ENCODE measurements at regions not wholly inside any gene's neighbourhood (a gene's known extent, or its start where the extent isn't known, plus 50 kb on each side); places are given as distances from the start of the nearest gene placed in this dataset.

DNA sequence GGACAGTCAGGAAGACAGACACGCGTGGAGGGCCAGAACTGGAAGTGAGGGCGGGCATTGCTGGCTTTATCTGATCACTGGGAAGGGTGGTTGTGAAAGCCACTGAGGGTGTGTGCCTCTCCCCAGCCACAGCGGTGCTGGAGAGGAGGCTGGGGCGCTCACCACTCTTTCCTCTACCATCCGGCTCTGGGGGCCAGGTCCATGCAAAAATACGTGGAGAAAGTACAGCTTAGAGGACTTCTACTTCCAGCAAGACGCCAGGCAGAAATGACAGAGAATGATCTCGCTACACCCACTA, 148.8 kb upstream of the RPS6KA2 start:
- Histone ChIP-seq H3K4me3 (ENCODE audit: low read length) (no peak overlapping the region), H3K27me3 (ENCODE audit: control insufficient read depth, insufficient read depth, low read length) (peaks cover 7% of the 10 kb centered on the region), H3K36me3 (ENCODE audit: control insufficient read depth, insufficient read depth, low read length) (no peaks in the 10 kb centered on the region), H3K9me3 (ENCODE audit: control insufficient read depth, low read depth, low read length) (no peaks in the 10 kb centered on the region), H3K27ac (ENCODE audit: low read length) (no peak overlapping the region), H3K4me1 (ENCODE audit: control insufficient read depth, insufficient read depth, low read length) (no peaks in the 10 kb centered on the region)
- 89% methylated on average over 2 of the region's 9 CpGs for WGBS (ENCODE audit: insufficient coverage, low lambda C conversion rate)
- DNase-seq, result no peak

DNA sequence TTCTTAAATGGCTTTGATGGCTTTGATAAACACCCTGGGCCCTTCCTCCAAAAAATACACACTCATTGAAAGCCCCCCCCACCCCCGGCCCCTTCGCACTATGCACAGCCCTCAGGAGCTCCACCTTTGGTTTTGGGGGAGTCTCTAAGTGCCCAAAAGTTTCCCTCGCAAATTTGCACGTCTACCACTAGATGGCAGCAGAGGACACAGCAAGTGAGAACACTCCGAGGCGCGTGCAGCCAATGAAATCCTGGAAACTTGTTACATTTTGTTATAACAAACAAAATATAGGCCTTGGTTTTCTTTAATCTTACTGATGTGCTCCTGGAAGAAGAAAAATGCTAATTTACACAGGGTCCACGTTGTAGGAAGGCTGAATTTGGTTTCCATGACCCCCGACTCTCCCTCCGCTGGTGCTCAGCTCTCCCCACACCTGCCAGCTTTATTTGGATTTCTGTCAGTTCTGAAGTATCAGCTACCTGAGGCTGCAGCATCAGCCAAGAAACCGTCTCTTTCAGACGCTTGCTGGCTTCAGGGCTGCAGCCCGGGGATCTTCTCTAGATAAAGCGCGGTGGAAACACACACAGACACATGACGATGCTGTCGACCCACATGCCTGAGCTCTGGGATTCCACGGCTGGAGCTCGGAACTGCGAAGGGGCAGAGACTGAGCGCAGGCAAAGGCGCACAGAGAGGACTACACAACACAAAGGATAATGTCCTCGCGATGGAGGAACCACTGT, 148.3 kb upstream of the RPS6KA2 start:
- Histone ChIP-seq H3K9me3 (ENCODE audit: control insufficient read depth, low read depth, low read length) (no peaks in the 10 kb centered on the region), H3K27me3 (ENCODE audit: control insufficient read depth, insufficient read depth, low read length) (peaks cover 7% of the 10 kb centered on the region), H3K36me3 (ENCODE audit: control insufficient read depth, insufficient read depth, low read length) (no peaks in the 10 kb centered on the region), H3K27ac (ENCODE audit: low read length) (no peak overlapping the region), H3K4me3 (ENCODE audit: low read length) (no peak overlapping the region), H3K4me1 (ENCODE audit: control insufficient read depth, insufficient read depth, low read length) (no peaks in the 10 kb centered on the region)
- peak; percentile 36 to 37 for DNase-seq
- no CpG with 5 or more reads among the region's 24 CpGs for WGBS (ENCODE audit: insufficient coverage, low lambda C conversion rate)

DNA sequence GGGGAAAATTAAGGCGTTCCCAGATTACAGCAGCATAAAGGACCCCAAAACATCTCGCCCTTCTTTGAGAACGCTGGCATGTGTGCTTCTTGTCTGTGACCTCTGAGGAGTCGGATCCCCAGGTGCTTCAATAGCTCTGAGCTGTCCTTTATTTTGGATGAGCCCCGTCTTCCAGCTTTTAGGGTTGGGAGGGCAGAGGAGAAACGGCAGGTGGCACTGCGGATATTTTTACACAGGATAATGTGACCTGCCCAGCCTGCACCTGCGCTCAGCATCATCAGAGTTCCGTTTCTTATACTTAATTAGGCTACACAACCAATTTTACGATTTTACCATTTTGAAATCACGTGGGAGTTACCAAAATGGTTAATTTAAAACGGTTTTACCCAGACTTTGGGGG, 147.7 kb upstream of the RPS6KA2 start:
- H3K27me3 ChIP-seq (ENCODE audit: control insufficient read depth, insufficient read depth, low read length), result peaks cover 7% of the 10 kb centered on the region
- no peaks in the 10 kb centered on the region for H3K36me3 ChIP-seq (ENCODE audit: control insufficient read depth, insufficient read depth, low read length)
- 45% methylated on average over 4 of the region's 12 CpGs for WGBS (ENCODE audit: insufficient coverage, low lambda C conversion rate)
- H3K4me1 ChIP-seq (ENCODE audit: control insufficient read depth, insufficient read depth, low read length), result no peaks in the 10 kb centered on the region
- H3K27ac ChIP-seq (ENCODE audit: low read length), result no peak overlapping the region
- no peak for DNase-seq
- H3K9me3 ChIP-seq (ENCODE audit: control insufficient read depth, low read depth, low read length), result no peaks in the 10 kb centered on the region
- no peak overlapping the region for H3K4me3 ChIP-seq (ENCODE audit: low read length)

DNA sequence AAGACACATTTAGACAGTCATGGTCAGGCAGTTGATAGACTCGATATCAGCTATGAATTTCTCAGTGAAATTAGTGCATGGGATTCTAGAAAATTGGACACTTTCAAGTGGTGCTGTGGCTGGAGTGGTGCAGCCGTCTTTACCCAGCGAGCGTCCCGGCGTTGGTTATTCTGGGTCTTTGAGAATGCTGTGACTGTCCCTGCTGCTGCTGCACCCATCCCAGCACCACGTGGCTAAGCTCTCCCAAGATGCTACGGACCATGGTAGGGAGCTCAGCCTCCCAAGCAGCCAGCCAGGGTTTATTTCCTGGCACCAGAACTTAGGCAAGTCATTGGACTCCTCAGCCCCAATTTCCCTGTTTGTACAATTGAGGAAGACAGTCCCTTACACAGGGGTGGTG, 147.2 kb upstream of the RPS6KA2 start:
- no peak for DNase-seq
- no peaks in the 10 kb centered on the region for H3K4me1 ChIP-seq (ENCODE audit: control insufficient read depth, insufficient read depth, low read length)
- no peak overlapping the region for H3K4me3 ChIP-seq (ENCODE audit: low read length)
- 100% methylated on average over 1 of the region's 8 CpGs for WGBS (ENCODE audit: insufficient coverage, low lambda C conversion rate)
- no peaks in the 10 kb centered on the region for H3K9me3 ChIP-seq (ENCODE audit: control insufficient read depth, low read depth, low read length)
- no peak overlapping the region for H3K27ac ChIP-seq (ENCODE audit: low read length)
- H3K36me3 ChIP-seq (ENCODE audit: control insufficient read depth, insufficient read depth, low read length), result no peaks in the 10 kb centered on the region
- peaks cover 7% of the 10 kb centered on the region for H3K27me3 ChIP-seq (ENCODE audit: control insufficient read depth, insufficient read depth, low read length)

DNA sequence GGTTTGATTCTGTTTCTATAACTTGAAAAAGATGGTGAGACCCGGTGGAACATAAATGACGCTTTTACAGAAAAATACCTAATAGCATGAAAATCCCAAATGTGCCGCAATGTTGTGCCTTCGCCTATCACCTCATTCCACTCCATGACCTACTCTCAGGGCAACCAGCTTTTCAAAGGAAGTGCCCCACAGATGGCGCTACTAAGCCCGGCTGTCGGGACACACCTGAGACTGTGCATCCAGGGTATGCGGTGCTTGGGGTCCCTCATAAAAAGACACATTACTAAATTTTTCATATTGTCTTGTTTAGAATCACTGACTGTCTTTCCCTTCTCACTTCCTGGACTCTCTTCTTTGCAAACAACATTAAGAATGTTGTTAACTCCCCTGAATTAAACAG, 145.5 kb upstream of the RPS6KA2 start:
- Histone ChIP-seq H3K4me1 (ENCODE audit: control insufficient read depth, insufficient read depth, low read length) (no peaks in the 10 kb centered on the region), H3K27ac (ENCODE audit: low read length) (no peak overlapping the region), H3K36me3 (ENCODE audit: control insufficient read depth, insufficient read depth, low read length) (no peaks in the 10 kb centered on the region), H3K27me3 (ENCODE audit: control insufficient read depth, insufficient read depth, low read length) (peaks cover 5% of the 10 kb centered on the region), H3K4me3 (ENCODE audit: low read length) (no peak overlapping the region), H3K9me3 (ENCODE audit: control insufficient read depth, low read depth, low read length) (no peaks in the 10 kb centered on the region)
- 90% methylated on average over 2 of the region's 8 CpGs for WGBS (ENCODE audit: insufficient coverage, low lambda C conversion rate)
- no peak for DNase-seq

DNA sequence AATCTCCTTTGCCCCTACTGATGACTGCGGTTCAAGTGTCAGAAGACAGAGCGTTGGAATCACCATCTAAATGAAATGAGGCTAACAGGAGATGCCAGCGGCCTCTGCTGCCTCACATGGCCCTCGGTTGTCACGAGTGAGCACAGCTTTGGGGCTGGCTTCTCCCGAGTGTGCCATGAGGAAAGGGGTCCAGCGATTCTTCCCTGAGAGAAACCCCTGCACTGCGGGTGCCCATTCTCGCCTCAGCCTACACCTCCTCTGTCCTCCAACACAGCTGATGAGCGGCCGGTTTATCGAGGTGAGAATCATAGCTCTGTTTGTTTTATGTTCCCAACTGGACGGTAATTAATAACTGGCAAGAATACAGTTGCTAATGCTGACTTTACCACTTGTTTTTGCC, 144.7 kb upstream of the RPS6KA2 start:
- no peak overlapping the region for H3K27ac ChIP-seq (ENCODE audit: low read length)
- WGBS (ENCODE audit: insufficient coverage, low lambda C conversion rate), result no CpG with 5 or more reads among the region's 13 CpGs
- peaks cover 5% of the 10 kb centered on the region for H3K27me3 ChIP-seq (ENCODE audit: control insufficient read depth, insufficient read depth, low read length)
- H3K4me3 ChIP-seq (ENCODE audit: low read length), result no peak overlapping the region
- no peaks in the 10 kb centered on the region for H3K4me1 ChIP-seq (ENCODE audit: control insufficient read depth, insufficient read depth, low read length)
- H3K9me3 ChIP-seq (ENCODE audit: control insufficient read depth, low read depth, low read length), result no peaks in the 10 kb centered on the region
- DNase-seq, result no peak
- H3K36me3 ChIP-seq (ENCODE audit: control insufficient read depth, insufficient read depth, low read length), result no peaks in the 10 kb centered on the region

DNA sequence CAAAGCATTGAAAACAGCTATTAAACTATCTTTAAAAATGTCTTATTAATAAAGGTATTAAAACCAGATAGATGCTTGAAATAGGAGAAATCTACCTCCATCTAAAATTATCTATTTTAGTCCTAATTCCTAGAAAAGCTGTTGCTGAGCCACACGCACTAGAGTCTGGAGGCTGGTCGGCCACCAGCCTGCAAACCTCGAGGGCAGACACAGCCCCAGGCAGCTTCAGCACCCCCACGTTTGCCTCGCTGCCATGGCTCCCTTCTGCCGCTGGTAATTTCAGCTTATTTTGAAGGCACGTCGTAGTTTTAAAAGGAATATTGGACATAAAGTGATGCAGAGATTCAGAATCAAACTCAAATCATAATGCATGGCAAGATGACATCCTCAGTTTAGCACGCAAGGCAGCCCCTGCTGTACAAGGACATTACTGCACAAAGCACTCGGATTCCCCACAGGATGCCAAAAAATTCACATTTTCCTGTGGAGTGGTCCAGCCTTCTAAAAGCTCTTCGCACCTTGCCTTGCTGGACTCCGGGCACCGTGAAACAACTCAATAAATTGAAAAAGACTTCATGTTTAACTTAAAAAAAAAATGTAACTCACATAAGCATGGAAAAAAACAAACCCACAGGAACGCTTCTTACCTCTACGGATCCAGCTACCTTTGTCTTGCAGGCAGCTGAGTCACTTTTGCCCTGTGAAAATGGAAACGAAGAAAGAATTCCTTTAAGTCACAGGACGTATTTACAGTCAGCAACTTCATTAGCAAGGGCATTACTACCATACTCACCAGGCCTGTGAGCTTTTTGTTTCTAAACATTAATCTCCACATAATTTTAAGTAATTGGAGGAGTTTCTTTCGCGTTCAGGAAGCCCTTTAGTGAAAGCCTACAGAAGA, 143.4 kb upstream of the RPS6KA2 start:
- H3K36me3 ChIP-seq (ENCODE audit: control insufficient read depth, insufficient read depth, low read length), result no peaks in the 10 kb centered on the region
- no peak overlapping the region for H3K4me3 ChIP-seq (ENCODE audit: low read length)
- 83% methylated on average over 1 of the region's 19 CpGs for WGBS (ENCODE audit: insufficient coverage, low lambda C conversion rate)
- H3K9me3 ChIP-seq (ENCODE audit: control insufficient read depth, low read depth, low read length), result no peaks in the 10 kb centered on the region
- H3K4me1 ChIP-seq (ENCODE audit: control insufficient read depth, insufficient read depth, low read length), result no peaks in the 10 kb centered on the region
- no peak overlapping the region for H3K27ac ChIP-seq (ENCODE audit: low read length)
- no peak for DNase-seq
- H3K27me3 ChIP-seq (ENCODE audit: control insufficient read depth, insufficient read depth, low read length), result peaks cover 5% of the 10 kb centered on the region

DNA sequence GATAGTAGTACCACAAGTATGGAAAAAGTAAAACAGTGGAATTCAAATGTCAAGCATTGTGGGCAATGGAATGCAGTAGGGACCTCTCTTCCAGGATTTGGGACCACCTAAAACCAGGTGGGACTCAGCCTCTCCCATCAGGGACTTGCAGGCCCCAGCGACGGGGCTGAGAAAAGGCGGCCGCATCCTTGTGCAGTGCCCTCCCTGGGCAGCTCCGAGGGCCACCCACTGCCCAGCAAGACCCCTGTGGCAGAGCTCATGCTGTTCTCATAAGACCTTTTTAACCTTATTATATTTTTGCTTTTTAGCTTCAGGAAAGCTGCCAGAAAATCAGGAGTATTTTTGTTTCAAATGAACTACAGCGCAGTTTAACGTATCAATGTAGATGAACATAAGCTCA, 142.6 kb upstream of the RPS6KA2 start:
- Histone ChIP-seq H3K36me3 (ENCODE audit: control insufficient read depth, insufficient read depth, low read length) (no peaks in the 10 kb centered on the region), H3K4me3 (ENCODE audit: low read length) (no peak overlapping the region), H3K27me3 (ENCODE audit: control insufficient read depth, insufficient read depth, low read length) (peaks cover 5% of the 10 kb centered on the region), H3K27ac (ENCODE audit: low read length) (no peak overlapping the region), H3K4me1 (ENCODE audit: control insufficient read depth, insufficient read depth, low read length) (no peaks in the 10 kb centered on the region), H3K9me3 (ENCODE audit: control insufficient read depth, low read depth, low read length) (no peaks in the 10 kb centered on the region)
- WGBS (ENCODE audit: insufficient coverage, low lambda C conversion rate), result 100% methylated on average over 1 of the region's 7 CpGs
- DNase-seq, result no peak

DNA sequence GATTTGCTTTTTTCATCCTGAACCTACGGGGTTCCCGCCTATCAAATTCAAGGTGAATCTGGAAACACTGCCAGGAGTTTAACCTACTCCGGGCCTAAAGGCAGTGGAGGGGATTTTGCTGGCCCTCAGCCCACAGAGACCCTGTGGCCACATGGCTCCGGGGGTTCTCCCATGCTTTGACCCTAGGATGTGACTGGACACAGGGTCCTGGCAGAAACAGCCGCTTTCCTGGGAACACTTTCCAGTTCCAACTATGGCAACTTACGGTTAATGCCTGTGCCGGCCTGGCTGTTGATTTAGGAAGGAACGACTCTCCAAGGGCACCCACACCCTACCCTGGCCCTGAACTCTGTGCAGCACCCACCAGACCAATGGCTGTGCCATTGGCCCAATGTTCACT, 141.7 kb upstream of the RPS6KA2 start:
- no peak for DNase-seq
- Histone ChIP-seq H3K27ac (ENCODE audit: low read length) (no peak overlapping the region), H3K4me1 (ENCODE audit: control insufficient read depth, insufficient read depth, low read length) (no peaks in the 10 kb centered on the region), H3K27me3 (ENCODE audit: control insufficient read depth, insufficient read depth, low read length) (peaks cover 3% of the 10 kb centered on the region), H3K9me3 (ENCODE audit: control insufficient read depth, low read depth, low read length) (no peaks in the 10 kb centered on the region), H3K4me3 (ENCODE audit: low read length) (no peak overlapping the region), H3K36me3 (ENCODE audit: control insufficient read depth, insufficient read depth, low read length) (no peaks in the 10 kb centered on the region)
- no CpG with 5 or more reads among the region's 8 CpGs for WGBS (ENCODE audit: insufficient coverage, low lambda C conversion rate)

DNA sequence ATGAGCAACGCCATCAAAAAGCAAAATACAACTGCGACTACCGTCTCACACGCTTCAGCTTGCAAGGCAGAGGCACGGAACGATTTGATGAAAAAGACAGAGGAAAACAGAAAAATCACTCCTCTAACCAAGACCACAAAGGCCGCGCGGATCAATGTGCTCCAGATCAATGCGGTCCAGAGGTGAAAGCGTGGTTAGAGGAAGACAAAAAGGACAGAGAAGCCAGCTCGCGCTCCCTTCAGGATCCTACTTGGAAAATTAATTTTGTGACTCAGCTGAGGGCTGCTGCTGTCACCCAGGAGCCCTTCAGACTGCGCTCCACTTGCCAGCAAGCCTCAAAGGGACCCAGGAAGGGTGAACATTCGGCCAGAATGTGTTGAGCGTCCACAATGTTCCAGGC, 140.2 kb upstream of the RPS6KA2 start:
- no peaks in the 10 kb centered on the region for H3K4me1 ChIP-seq (ENCODE audit: control insufficient read depth, insufficient read depth, low read length)
- no peak overlapping the region for H3K27ac ChIP-seq (ENCODE audit: low read length)
- H3K4me3 ChIP-seq (ENCODE audit: low read length), result no peak overlapping the region
- no peaks in the 10 kb centered on the region for H3K9me3 ChIP-seq (ENCODE audit: control insufficient read depth, low read depth, low read length)
- no peak for DNase-seq
- H3K27me3 ChIP-seq (ENCODE audit: control insufficient read depth, insufficient read depth, low read length), result no peaks in the 10 kb centered on the region
- 100% methylated on average over 1 of the region's 16 CpGs for WGBS (ENCODE audit: insufficient coverage, low lambda C conversion rate)
- no peaks in the 10 kb centered on the region for H3K36me3 ChIP-seq (ENCODE audit: control insufficient read depth, insufficient read depth, low read length)

Data from large intestine (tissue), 3 donors.